Liver (tissue), 8 donors: ENCODE measurements at regions not wholly inside any gene's neighbourhood (a gene's known extent, or its start where the extent isn't known, plus 50 kb on each side); places are given as distances from the start of the nearest gene placed in this dataset.

Source experiments
- DNase-seq: peaks from one replicate; pipeline ENCODE4 v3.0.0-alpha.2; 2017; ENCODE audit warnings: low spot score
- H3K27ac ChIP-seq, 2 donors: one replicate each; pipeline ENCODE4 v1.7.0; 2013; ENCODE audit warnings: inconsistent platforms in 2 of 2, low read length in 2 of 2, control low read depth in 1 of 2, low read depth in 1 of 2, mild to moderate bottlenecking in 1 of 2
- H3K27me3 ChIP-seq, 4 donors: one replicate each; pipeline versions ENCODE4 v1.6.1 to v1.7.0; 2013; ENCODE audit warnings: low read length in 3 of 4, inconsistent platforms in 1 of 4, mild to moderate bottlenecking in 1 of 4, moderate library complexity in 1 of 4; ENCODE audit not compliant: control insufficient read depth in 4 of 4, insufficient read depth in 4 of 4
- H3K36me3 ChIP-seq, 4 donors: one replicate each; pipeline versions ENCODE4 v1.6.1 to v1.7.0; 2013; ENCODE audit warnings: low read length in 3 of 4, mild to moderate bottlenecking in 3 of 4, low read depth in 1 of 4, moderate library complexity in 1 of 4; ENCODE audit not compliant: control insufficient read depth in 4 of 4, insufficient read depth in 3 of 4
- H3K4me1 ChIP-seq, 4 donors: one replicate each; pipeline versions ENCODE4 v1.6.1 to v1.7.0; 2013; ENCODE audit warnings: low read length in 3 of 4, mild to moderate bottlenecking in 3 of 4, moderate library complexity in 1 of 4; ENCODE audit not compliant: control insufficient read depth in 4 of 4, insufficient read depth in 4 of 4
- H3K4me3 ChIP-seq, 3 donors: one replicate each; pipeline versions ENCODE4 v1.6.1 to v1.7.0; 2013; ENCODE audit warnings: low read length in 3 of 3, control low read depth in 1 of 3, low read depth in 1 of 3, mild to moderate bottlenecking in 1 of 3
- H3K9ac ChIP-seq, 2 donors: one replicate each; pipeline ENCODE4 v1.7.0; 2013; ENCODE audit warnings: low read length in 2 of 2, mild to moderate bottlenecking in 2 of 2, moderate library complexity in 2 of 2, control low read depth in 1 of 2, low read depth in 1 of 2
- H3K9me3 ChIP-seq, 4 donors: one replicate each; pipeline versions ENCODE4 v1.6.1 to v1.7.0; 2013; ENCODE audit warnings: low read length in 3 of 4; ENCODE audit not compliant: control insufficient read depth in 4 of 4
- EGR1 ChIP-seq, 2 donors: IDR thresholded peaks; 2 replicates each; pipeline ENCODE4 v1.6.1; 2016 to 2018; ENCODE audit warnings: antibody characterized with exemption in 2 of 2, low read depth in 2 of 2
- FOXA1 ChIP-seq: IDR thresholded peaks from 2 replicates; pipeline ENCODE4 v1.6.1; 2016; ENCODE audit warnings: antibody characterized with exemption
- FOXA2 ChIP-seq: IDR thresholded peaks from 2 replicates; pipeline ENCODE4 v1.6.1; 2016; ENCODE audit warnings: antibody characterized with exemption
- GABPA ChIP-seq, 2 donors: IDR thresholded peaks in 1 of 2; conservative IDR thresholded peaks in 1 of 2; 2 replicates each; pipeline ENCODE4 v1.6.1; 2016; ENCODE audit warnings: antibody characterized with exemption in 2 of 2, mild to moderate bottlenecking in 1 of 2, moderate library complexity in 1 of 2
- HNF4A ChIP-seq, 2 donors: conservative IDR thresholded peaks; 2 replicates each; pipeline ENCODE4 v1.6.1; 2016; ENCODE audit warnings: antibody characterized with exemption in 2 of 2, mild to moderate bottlenecking in 2 of 2
- HNF4G ChIP-seq: IDR thresholded peaks from 2 replicates; pipeline ENCODE4 v1.6.1; 2016; ENCODE audit warnings: antibody characterized with exemption
- JUND ChIP-seq, 2 donors: IDR thresholded peaks; 2 replicates each; pipeline ENCODE4 v1.6.1; 2016; ENCODE audit warnings: antibody characterized with exemption in 2 of 2
- NR2F2 ChIP-seq: IDR thresholded peaks from 2 replicates; pipeline ENCODE4 v1.6.1; 2016; ENCODE audit warnings: antibody characterized with exemption
- RAD21 ChIP-seq, 2 donors: IDR thresholded peaks; 2 replicates each; pipeline ENCODE4 v1.6.1; 2016; ENCODE audit warnings: antibody characterized with exemption in 2 of 2, mild to moderate bottlenecking in 2 of 2
- RXRA ChIP-seq, 2 donors: IDR thresholded peaks; 2 replicates each; pipeline ENCODE4 v1.6.1; 2017 to 2018; ENCODE audit warnings: antibody characterized with exemption in 2 of 2, mild to moderate bottlenecking in 1 of 2
- SP1 ChIP-seq: IDR thresholded peaks from 2 replicates; pipeline ENCODE4 v1.6.1; 2018; ENCODE audit warnings: antibody characterized with exemption, mild to moderate bottlenecking
- YY1 ChIP-seq: IDR thresholded peaks from 2 replicates; pipeline ENCODE4 v1.6.1; 2016; ENCODE audit warnings: antibody characterized with exemption, mild to moderate bottlenecking
- WGBS: extraction: QIAGEN DNeasy Blood & Tissue Kit; methylation state at CpG from one replicate; pipeline ENCODE4 v1.1.7; 2013; 5-methylcytosine and 5-hydroxymethylcytosine counted together
- TF ChIP-seq, protein P1 (sequence below): IDR thresholded peaks from 2 replicates; pipeline ENCODE4 v1.6.1; 2016; ENCODE audit warnings: antibody characterized with exemption
- TF ChIP-seq, protein P2 (sequence below): IDR thresholded peaks from 2 replicates; pipeline ENCODE4 v1.6.1; 2016; ENCODE audit warnings: antibody characterized with exemption, mild to moderate bottlenecking
- TF ChIP-seq, protein P3 (sequence below): IDR thresholded peaks from 2 replicates; pipeline ENCODE4 v1.6.1; 2016; ENCODE audit warnings: antibody characterized with exemption
- TF ChIP-seq, protein P4 (sequence below): fragments of 150-350 bp; IDR thresholded peaks from 2 replicates; pipeline ENCODE4 v1.5.1; 2017; ENCODE audit warnings: improper control_type of control experiment, low read depth, low read length; ENCODE audit not compliant: missing input control
- TF ChIP-seq, protein P5 (sequence below): IDR thresholded peaks from 2 replicates; pipeline ENCODE4 v1.6.1; 2016; ENCODE audit warnings: antibody characterized with exemption
- donor health status: healthy.
- donor health status: healthy.
- donor health status: healthy.
- donor health status: healthy.
- donor health status: healthy.

DNA sequence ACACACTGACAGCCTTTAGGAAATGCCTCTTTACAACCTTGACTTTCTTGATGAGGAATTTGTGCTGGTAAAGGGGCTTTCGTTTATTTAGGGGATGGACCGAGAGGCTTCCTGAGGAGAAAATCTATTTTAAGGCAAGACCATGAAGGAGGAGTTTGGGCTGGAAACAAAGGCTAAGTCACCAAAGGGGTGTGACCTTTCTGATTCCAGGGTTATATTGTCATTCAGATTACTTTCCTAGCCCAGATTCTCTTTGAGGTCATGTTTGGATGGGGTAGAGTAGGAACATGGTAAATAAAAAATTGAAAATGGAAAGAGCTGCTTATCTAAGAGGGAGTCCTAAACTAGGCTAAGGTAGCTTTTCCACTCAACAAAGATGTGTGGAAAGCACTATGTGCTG is 77.1 kb upstream of the UGP2 start:
- no peak for TF ChIP-seq GABPA (IDR thresholded peaks at IDR 0.05 in 1 of 2, conservative IDR thresholded peaks at IDR 0.05 in 1 of 2)
- TF ChIP-seq, protein P1, sequence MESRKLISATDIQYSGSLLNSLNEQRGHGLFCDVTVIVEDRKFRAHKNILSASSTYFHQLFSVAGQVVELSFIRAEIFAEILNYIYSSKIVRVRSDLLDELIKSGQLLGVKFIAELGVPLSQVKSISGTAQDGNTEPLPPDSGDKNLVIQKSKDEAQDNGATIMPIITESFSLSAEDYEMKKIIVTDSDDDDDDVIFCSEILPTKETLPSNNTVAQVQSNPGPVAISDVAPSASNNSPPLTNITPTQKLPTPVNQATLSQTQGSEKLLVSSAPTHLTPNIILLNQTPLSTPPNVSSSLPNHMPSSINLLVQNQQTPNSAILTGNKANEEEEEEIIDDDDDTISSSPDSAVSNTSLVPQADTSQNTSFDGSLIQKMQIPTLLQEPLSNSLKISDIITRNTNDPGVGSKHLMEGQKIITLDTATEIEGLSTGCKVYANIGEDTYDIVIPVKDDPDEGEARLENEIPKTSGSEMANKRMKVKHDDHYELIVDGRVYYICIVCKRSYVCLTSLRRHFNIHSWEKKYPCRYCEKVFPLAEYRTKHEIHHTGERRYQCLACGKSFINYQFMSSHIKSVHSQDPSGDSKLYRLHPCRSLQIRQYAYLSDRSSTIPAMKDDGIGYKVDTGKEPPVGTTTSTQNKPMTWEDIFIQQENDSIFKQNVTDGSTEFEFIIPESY = no peak
- no peak overlapping the region for H3K9ac ChIP-seq
- H3K4me1 ChIP-seq = peaks cover 0 to 2% (median 0%) of the 10 kb centered on the region in 4 donors
- no peak for DNase-seq
- H3K4me3 ChIP-seq = no peak overlapping the region
- no peaks in the 10 kb centered on the region for H3K36me3 ChIP-seq
- H3K27me3 ChIP-seq = no peaks in the 10 kb centered on the region
- no peak overlapping the region for H3K27ac ChIP-seq
- H3K9me3 ChIP-seq = no peaks in the 10 kb centered on the region
- WGBS = 76% methylated on average over 2 of the region's 2 CpGs

DNA sequence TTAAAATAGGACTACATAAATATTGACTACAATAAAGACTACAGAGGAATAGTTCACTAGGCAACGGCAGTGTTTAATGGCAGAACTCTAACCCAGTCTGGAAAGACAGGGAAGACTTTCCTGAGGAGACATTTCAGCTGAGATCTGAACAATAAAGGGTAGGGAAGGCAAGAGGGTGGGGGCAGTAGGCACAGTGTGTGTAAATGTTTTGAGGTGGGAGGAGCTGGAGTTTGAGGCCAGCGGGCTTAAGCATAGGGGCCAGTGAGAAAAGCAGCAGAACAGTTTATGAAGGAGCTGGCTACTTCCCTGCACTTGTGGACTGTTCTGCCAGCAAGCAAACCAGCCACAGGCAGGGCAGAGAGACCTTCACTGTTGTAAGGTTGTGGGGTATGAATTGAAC is 76.6 kb upstream of the UGP2 start:
- Histone ChIP-seq H3K27ac (no peak overlapping the region), H3K9ac (no peak overlapping the region), H3K36me3 (no peaks in the 10 kb centered on the region), H3K9me3 (no peaks in the 10 kb centered on the region), H3K4me1 (peaks cover 0 to 2% (median 0%) of the 10 kb centered on the region in 4 donors), H3K27me3 (no peaks in the 10 kb centered on the region), H3K4me3 (no peak overlapping the region)
- no peak for DNase-seq
- TF ChIP-seq SP1 = no peak
- TF ChIP-seq YY1 = no peak
- TF ChIP-seq, protein P2, sequence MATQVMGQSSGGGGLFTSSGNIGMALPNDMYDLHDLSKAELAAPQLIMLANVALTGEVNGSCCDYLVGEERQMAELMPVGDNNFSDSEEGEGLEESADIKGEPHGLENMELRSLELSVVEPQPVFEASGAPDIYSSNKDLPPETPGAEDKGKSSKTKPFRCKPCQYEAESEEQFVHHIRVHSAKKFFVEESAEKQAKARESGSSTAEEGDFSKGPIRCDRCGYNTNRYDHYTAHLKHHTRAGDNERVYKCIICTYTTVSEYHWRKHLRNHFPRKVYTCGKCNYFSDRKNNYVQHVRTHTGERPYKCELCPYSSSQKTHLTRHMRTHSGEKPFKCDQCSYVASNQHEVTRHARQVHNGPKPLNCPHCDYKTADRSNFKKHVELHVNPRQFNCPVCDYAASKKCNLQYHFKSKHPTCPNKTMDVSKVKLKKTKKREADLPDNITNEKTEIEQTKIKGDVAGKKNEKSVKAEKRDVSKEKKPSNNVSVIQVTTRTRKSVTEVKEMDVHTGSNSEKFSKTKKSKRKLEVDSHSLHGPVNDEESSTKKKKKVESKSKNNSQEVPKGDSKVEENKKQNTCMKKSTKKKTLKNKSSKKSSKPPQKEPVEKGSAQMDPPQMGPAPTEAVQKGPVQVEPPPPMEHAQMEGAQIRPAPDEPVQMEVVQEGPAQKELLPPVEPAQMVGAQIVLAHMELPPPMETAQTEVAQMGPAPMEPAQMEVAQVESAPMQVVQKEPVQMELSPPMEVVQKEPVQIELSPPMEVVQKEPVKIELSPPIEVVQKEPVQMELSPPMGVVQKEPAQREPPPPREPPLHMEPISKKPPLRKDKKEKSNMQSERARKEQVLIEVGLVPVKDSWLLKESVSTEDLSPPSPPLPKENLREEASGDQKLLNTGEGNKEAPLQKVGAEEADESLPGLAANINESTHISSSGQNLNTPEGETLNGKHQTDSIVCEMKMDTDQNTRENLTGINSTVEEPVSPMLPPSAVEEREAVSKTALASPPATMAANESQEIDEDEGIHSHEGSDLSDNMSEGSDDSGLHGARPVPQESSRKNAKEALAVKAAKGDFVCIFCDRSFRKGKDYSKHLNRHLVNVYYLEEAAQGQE = no peak
- TF ChIP-seq FOXA1 = no peak
- TF ChIP-seq NR2F2 = no peak
- TF ChIP-seq, protein P3, sequence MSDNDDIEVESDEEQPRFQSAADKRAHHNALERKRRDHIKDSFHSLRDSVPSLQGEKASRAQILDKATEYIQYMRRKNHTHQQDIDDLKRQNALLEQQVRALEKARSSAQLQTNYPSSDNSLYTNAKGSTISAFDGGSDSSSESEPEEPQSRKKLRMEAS = no peak
- no peak for TF ChIP-seq EGR1 (IDR thresholded peaks at IDR 0.05; ENCODE audit: low read depth in 2 of 2)
- TF ChIP-seq, protein P4, sequence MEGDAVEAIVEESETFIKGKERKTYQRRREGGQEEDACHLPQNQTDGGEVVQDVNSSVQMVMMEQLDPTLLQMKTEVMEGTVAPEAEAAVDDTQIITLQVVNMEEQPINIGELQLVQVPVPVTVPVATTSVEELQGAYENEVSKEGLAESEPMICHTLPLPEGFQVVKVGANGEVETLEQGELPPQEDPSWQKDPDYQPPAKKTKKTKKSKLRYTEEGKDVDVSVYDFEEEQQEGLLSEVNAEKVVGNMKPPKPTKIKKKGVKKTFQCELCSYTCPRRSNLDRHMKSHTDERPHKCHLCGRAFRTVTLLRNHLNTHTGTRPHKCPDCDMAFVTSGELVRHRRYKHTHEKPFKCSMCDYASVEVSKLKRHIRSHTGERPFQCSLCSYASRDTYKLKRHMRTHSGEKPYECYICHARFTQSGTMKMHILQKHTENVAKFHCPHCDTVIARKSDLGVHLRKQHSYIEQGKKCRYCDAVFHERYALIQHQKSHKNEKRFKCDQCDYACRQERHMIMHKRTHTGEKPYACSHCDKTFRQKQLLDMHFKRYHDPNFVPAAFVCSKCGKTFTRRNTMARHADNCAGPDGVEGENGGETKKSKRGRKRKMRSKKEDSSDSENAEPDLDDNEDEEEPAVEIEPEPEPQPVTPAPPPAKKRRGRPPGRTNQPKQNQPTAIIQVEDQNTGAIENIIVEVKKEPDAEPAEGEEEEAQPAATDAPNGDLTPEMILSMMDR = no peak
- no peak for TF ChIP-seq GABPA (IDR thresholded peaks at IDR 0.05 in 1 of 2, conservative IDR thresholded peaks at IDR 0.05 in 1 of 2)
- TF ChIP-seq RXRA (IDR thresholded peaks at IDR 0.05) = no peak
- no peak for TF ChIP-seq FOXA2
- no peak for TF ChIP-seq RAD21 (IDR thresholded peaks at IDR 0.05)
- TF ChIP-seq, protein P5, sequence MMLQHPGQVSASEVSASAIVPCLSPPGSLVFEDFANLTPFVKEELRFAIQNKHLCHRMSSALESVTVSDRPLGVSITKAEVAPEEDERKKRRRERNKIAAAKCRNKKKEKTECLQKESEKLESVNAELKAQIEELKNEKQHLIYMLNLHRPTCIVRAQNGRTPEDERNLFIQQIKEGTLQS = no peak
- TF ChIP-seq, protein P1 = no peak
- TF ChIP-seq HNF4A (conservative IDR thresholded peaks at IDR 0.05) = no peak
- no peak for TF ChIP-seq JUND (IDR thresholded peaks at IDR 0.05)
- TF ChIP-seq HNF4G = no peak
- 87% methylated on average over 2 of the region's 2 CpGs for WGBS
